ENCODE measurements at regions not wholly inside any gene's neighbourhood (a gene's known extent, or its start where the extent isn't known, plus 50 kb on each side); places are given as distances from the start of the nearest gene placed in this dataset.

- TF ChIP-seq CTCF (IDR thresholded peaks at IDR 0.05; ENCODE audit: insufficient read depth, low read length) = no peak
- no peak for DNase-seq (ENCODE audit: low read depth)
- H3K4me3 ChIP-seq (ENCODE audit: low read depth, low read length) = no peak overlapping the region
Observed at GRCh38 chr2:155600914-155601760, 731.4 kb downstream of the NR4A2 start.

GRCh38 chr2:155600296-155600695, 732.2 kb downstream of the NR4A2 start:
- no peak overlapping the region for H3K4me3 ChIP-seq (ENCODE audit: low read depth, low read length)
- DNase-seq (ENCODE audit: low read depth) = no peak
- no peak for TF ChIP-seq CTCF (IDR thresholded peaks at IDR 0.05; ENCODE audit: insufficient read depth, low read length)

- H3K4me3 ChIP-seq (ENCODE audit: low read depth, low read length) = no peak overlapping the region
- no peak for DNase-seq (ENCODE audit: low read depth)
- no peak for TF ChIP-seq CTCF (IDR thresholded peaks at IDR 0.05; ENCODE audit: insufficient read depth, low read length)
Observed at GRCh38 chr2:155599834-155600233, 732.7 kb downstream of the NR4A2 start.

GRCh38 chr2:155583674-155584195, 748.8 kb downstream of the NR4A2 start:
- no peak for TF ChIP-seq CTCF (IDR thresholded peaks at IDR 0.05; ENCODE audit: insufficient read depth, low read length)
- no peak overlapping the region for H3K4me3 ChIP-seq (ENCODE audit: low read depth, low read length)
- DNase-seq (ENCODE audit: low read depth) = no peak

GRCh38 chr2:155574941-155575340, 757.6 kb downstream of the NR4A2 start:
- no peak for TF ChIP-seq CTCF (IDR thresholded peaks at IDR 0.05; ENCODE audit: insufficient read depth, low read length)
- no peak for DNase-seq (ENCODE audit: low read depth)
- H3K4me3 ChIP-seq (ENCODE audit: low read depth, low read length) = no peak overlapping the region

DNA sequence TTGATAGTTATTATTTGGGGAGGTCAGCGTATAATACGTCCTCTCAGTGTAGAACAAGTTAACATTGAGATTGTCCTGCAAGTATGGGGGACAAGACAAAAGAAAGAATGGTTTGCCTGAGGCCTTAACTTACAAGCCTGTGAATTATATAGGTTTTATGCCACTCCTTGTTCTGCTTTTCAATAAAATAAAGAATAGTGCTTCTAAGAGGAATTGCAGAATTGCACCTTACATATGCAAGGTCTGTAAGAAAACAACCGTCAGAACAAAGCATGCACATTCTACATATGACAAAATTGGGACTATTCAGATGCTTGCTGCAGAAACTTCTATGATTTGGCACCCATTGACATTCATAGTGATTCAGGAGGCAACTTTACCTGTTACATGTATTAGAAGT, 785.0 kb downstream of the NR4A2 start:
- no peak overlapping the region for H3K4me3 ChIP-seq (ENCODE audit: low read depth, low read length)
- no peak for DNase-seq (ENCODE audit: low read depth)
- TF ChIP-seq CTCF (IDR thresholded peaks at IDR 0.05; ENCODE audit: insufficient read depth, low read length) = no peak
